Keratinocyte (primary cell): ENCODE measurements at regions not wholly inside any gene's neighbourhood (a gene's known extent, or its start where the extent isn't known, plus 50 kb on each side); places are given as distances from the start of the nearest gene placed in this dataset.

Experiments
- DNase-seq: peaks from one replicate; pipeline ENCODE4 v3.0.0-alpha.2; 2011; ENCODE audit warnings: low read depth, missing footprints, low spot score
- FAIRE-seq: peaks from 2 replicates; lab custom pipeline; 2011; peaks lifted over from hg19 to GRCh38; lab: Jason Lieb, UNC
- H2AFZ ChIP-seq: 2 replicates; pipeline ENCODE4 v1.6.0; 2012; ENCODE audit warnings: low read length, control low read depth, inconsistent platforms; ENCODE audit not compliant: control insufficient read depth
- H3K27ac ChIP-seq: 2 replicates; pipeline ENCODE4 v1.5.1; 2011; ENCODE audit warnings: low read length; ENCODE audit not compliant: control insufficient read depth, insufficient read depth
- H3K27me3 ChIP-seq: 3 replicates; pipeline ENCODE4 v1.6.0; 2011; ENCODE audit warnings: low read length; ENCODE audit not compliant: control insufficient read depth, insufficient read depth; ENCODE audit errors: extremely low read depth
- H3K36me3 ChIP-seq, 2 experiments: 2 replicates in 1 of 2; 3 replicates in 1 of 2; pipeline ENCODE4 v1.5.1; 2011; ENCODE audit warnings: low read length in 2 of 2, mild to moderate bottlenecking in 1 of 2; ENCODE audit not compliant: control insufficient read depth in 2 of 2, insufficient read depth in 2 of 2; ENCODE audit errors: extremely low read depth in 1 of 2
- H3K4me1 ChIP-seq: 3 replicates; pipeline ENCODE4 v1.5.1; 2011; ENCODE audit warnings: low read length; ENCODE audit not compliant: control insufficient read depth, insufficient read depth; ENCODE audit errors: extremely low read depth
- H3K4me2 ChIP-seq: 3 replicates; pipeline ENCODE4 v1.6.0; 2011; ENCODE audit warnings: low read depth, low read length; ENCODE audit not compliant: control insufficient read depth, insufficient read depth; ENCODE audit errors: extremely low read depth
- H3K4me3 ChIP-seq, 3 experiments: fragments of 200-600 bp in 1 of 3; sonication (generic) in 1 of 3; 2 replicates in 2 of 3; 3 replicates in 1 of 3; pipeline ENCODE4 v1.5.1; 2011 to 2016; ENCODE audit warnings: low read length in 3 of 3, mild to moderate bottlenecking in 3 of 3, control low read depth in 2 of 3, inconsistent platforms in 1 of 3, low read depth in 1 of 3, mixed read lengths in 1 of 3, mixed run types in 1 of 3, moderate library complexity in 1 of 3; ENCODE audit not compliant: control insufficient read depth in 2 of 3, insufficient read depth in 2 of 3; ENCODE audit errors: extremely low read depth in 1 of 3
- H3K79me2 ChIP-seq: 2 replicates; pipeline ENCODE4 v1.6.0; 2012; ENCODE audit warnings: low read length; ENCODE audit not compliant: control insufficient read depth, insufficient read depth
- H3K9ac ChIP-seq: 3 replicates; pipeline ENCODE4 v1.6.0; 2011; ENCODE audit warnings: low read length; ENCODE audit not compliant: control insufficient read depth, insufficient read depth; ENCODE audit errors: extremely low read depth
- H3K9me1 ChIP-seq: 3 replicates; pipeline ENCODE4 v1.6.0; 2011; ENCODE audit warnings: low read length; ENCODE audit not compliant: control insufficient read depth, insufficient read depth; ENCODE audit errors: extremely low read depth
- H3K9me3 ChIP-seq: 2 replicates; pipeline ENCODE4 v1.5.1; 2012; ENCODE audit warnings: low read depth, low read length; ENCODE audit not compliant: control insufficient read depth
- H4K20me1 ChIP-seq: 3 replicates; pipeline ENCODE4 v1.6.0; 2011; ENCODE audit warnings: low read length; ENCODE audit not compliant: control insufficient read depth, insufficient read depth; ENCODE audit errors: extremely low read depth
- EZH2 ChIP-seq: IDR thresholded peaks from one replicate; pipeline ENCODE4 v1.6.1; 2012; ENCODE audit warnings: inconsistent platforms, mild to moderate bottlenecking, low read length, moderate library complexity
- dilution Hi-C: fragments of 300-500 bp; cut with MboI; formaldehyde crosslinking; loops from one replicate; pipeline ENCODE4 v1.7.0; 2020; ENCODE audit warnings: low sequenced_read_pairs; ENCODE audit not compliant: extremely low pct_ligation_motif_present
- TF ChIP-seq, protein P1 (sequence below), 3 experiments: IDR thresholded peaks in 1 of 3; conservative IDR thresholded peaks in 1 of 3; optimal IDR thresholded peaks in 1 of 3; 2 replicates in 2 of 3; 3 replicates in 1 of 3; pipeline versions ENCODE3 to v1.5.1; 2011; ENCODE audit warnings: low read length in 3 of 3, mild to moderate bottlenecking in 3 of 3, moderate library complexity in 2 of 3, control low read depth in 1 of 3, inconsistent platforms in 1 of 3; ENCODE audit not compliant: insufficient read depth in 2 of 3; ENCODE audit errors: extremely low read depth in 1 of 3

DNA sequence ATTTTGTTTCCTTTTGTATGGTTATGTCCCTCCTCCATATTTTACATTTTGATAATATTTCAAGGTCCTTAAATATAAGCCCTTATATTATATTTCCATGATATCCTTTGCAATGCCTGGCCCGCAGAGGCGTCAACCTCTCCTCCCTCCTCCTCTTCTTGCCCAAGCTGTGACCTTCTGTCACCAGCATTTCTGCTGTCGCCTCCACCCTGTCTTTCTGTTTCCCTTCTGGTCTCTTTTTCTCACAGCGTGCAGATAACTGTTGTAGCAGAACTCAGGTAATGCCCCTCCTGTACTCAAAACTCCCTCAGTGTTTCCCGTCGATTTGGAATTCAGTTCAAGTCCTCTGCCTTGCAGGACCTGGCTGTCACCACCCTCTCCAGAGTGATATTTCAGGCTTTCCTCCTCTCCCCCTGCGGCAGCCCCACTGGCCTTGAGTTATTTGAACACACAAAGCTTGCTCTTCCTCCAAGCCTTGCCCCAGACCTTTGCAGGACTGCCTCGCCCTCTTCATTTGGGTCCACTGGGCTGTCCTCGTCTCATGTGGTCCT is 709.3 kb downstream of the DCDC2C start:
- H4K20me1 ChIP-seq = no peaks in the 10 kb centered on the region
- dilution Hi-C loops = no loop called here
- H3K79me2 ChIP-seq = no peaks in the 10 kb centered on the region
- H3K4me3 ChIP-seq = no peak overlapping the region
- H3K36me3 ChIP-seq = no peaks in the 10 kb centered on the region
- FAIRE-seq = no peak
- H3K9me1 ChIP-seq = no peaks in the 10 kb centered on the region
- DNase-seq = no peak
- H3K9ac ChIP-seq = no peak overlapping the region
- H3K4me2 ChIP-seq = no peak overlapping the region
- H3K27me3 ChIP-seq = no peaks in the 10 kb centered on the region
- no peak overlapping the region for H3K27ac ChIP-seq
- H3K4me1 ChIP-seq = no peaks in the 10 kb centered on the region
- H2AFZ ChIP-seq = no peak overlapping the region
- H3K9me3 ChIP-seq = peaks cover 3% of the 10 kb centered on the region
- TF ChIP-seq, protein P1, sequence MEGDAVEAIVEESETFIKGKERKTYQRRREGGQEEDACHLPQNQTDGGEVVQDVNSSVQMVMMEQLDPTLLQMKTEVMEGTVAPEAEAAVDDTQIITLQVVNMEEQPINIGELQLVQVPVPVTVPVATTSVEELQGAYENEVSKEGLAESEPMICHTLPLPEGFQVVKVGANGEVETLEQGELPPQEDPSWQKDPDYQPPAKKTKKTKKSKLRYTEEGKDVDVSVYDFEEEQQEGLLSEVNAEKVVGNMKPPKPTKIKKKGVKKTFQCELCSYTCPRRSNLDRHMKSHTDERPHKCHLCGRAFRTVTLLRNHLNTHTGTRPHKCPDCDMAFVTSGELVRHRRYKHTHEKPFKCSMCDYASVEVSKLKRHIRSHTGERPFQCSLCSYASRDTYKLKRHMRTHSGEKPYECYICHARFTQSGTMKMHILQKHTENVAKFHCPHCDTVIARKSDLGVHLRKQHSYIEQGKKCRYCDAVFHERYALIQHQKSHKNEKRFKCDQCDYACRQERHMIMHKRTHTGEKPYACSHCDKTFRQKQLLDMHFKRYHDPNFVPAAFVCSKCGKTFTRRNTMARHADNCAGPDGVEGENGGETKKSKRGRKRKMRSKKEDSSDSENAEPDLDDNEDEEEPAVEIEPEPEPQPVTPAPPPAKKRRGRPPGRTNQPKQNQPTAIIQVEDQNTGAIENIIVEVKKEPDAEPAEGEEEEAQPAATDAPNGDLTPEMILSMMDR (optimal IDR thresholded peaks at IDR 0.05 in 1 of 3, IDR thresholded peaks at IDR 0.05 in 1 of 3, conservative IDR thresholded peaks at IDR 0.05 in 1 of 3; ENCODE audit: extremely low read depth in 1 of 3, insufficient read depth in 2 of 3, low read length in 3 of 3) = no peak
- no peak for TF ChIP-seq EZH2

DNA sequence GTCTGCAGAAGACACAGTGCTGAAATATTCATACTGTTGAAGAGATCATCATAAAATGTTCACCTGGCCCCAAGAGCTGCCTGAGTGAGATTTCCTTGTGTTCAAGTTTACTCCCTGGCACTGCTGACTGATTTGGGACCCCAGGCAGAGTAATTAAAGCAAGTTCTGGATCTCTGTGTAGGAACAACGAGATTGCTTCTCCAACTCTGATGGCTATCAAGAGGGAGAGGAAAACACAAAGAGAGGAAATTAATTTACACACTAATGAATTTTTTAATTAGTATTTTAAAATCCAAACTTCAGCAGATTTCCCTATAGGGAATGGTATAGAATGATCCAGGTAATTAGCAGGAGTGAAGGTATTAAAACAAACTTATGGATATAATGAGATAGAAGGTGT is 711.8 kb downstream of the DCDC2C start:
- H3K79me2 ChIP-seq = no peaks in the 10 kb centered on the region
- H3K27me3 ChIP-seq = no peaks in the 10 kb centered on the region
- no peaks in the 10 kb centered on the region for H3K4me1 ChIP-seq
- H2AFZ ChIP-seq = no peak overlapping the region
- H3K9ac ChIP-seq = no peak overlapping the region
- H3K9me1 ChIP-seq = no peaks in the 10 kb centered on the region
- H3K4me2 ChIP-seq = no peak overlapping the region
- TF ChIP-seq EZH2 = no peak
- H3K36me3 ChIP-seq = no peaks in the 10 kb centered on the region
- dilution Hi-C loops = no loop called here
- peaks cover 5% of the 10 kb centered on the region for H3K9me3 ChIP-seq
- H3K4me3 ChIP-seq = no peak overlapping the region
- DNase-seq (no peak), FAIRE-seq (no peak)
- H3K27ac ChIP-seq = no peak overlapping the region
- H4K20me1 ChIP-seq = no peaks in the 10 kb centered on the region

DNA sequence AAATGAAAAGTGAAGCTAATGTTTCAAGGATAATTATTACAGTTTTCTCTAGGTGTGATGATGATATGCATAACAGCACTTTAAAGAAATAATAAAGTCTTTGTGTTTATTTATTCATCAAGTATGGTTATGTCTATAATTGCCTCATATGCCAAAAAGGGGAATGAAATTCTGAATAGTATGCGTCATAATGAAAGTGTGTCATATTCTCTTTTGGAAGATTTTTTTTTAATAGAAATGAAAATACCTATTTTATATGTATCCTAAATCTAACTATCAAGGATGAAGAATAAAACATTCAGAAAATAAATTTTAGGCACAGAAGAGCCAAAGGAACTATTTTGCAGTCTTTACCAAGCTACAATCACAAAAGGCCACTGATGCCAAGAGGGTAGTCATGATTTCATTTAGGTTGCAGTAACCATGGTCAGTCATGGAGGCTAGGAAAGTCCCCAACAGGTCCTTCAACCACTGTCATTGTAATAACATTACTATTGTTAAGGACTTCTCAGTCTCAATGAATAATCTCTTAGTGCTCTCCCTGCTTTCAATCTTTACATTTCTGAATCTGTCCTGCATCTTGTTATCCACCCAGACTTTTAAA is 712.5 kb downstream of the DCDC2C start:
- H3K4me2 ChIP-seq = no peak overlapping the region
- peaks cover 5% of the 10 kb centered on the region for H3K9me3 ChIP-seq
- DNase-seq = no peak
- no peak overlapping the region for H3K9ac ChIP-seq
- no peak overlapping the region for H2AFZ ChIP-seq
- dilution Hi-C loops = no loop called here
- H3K9me1 ChIP-seq = no peaks in the 10 kb centered on the region
- H3K27me3 ChIP-seq = no peaks in the 10 kb centered on the region
- H3K4me1 ChIP-seq = no peaks in the 10 kb centered on the region
- H4K20me1 ChIP-seq = no peaks in the 10 kb centered on the region
- FAIRE-seq = no peak
- no peaks in the 10 kb centered on the region for H3K79me2 ChIP-seq
- H3K4me3 ChIP-seq = no peak overlapping the region
- TF ChIP-seq, protein P1 (optimal IDR thresholded peaks at IDR 0.05 in 1 of 3, IDR thresholded peaks at IDR 0.05 in 1 of 3, conservative IDR thresholded peaks at IDR 0.05 in 1 of 3; ENCODE audit: extremely low read depth in 1 of 3, insufficient read depth in 2 of 3, low read length in 3 of 3) = no peak
- TF ChIP-seq EZH2 = no peak
- no peak overlapping the region for H3K27ac ChIP-seq
- no peaks in the 10 kb centered on the region for H3K36me3 ChIP-seq
